Putamen (tissue), 1 donor: ENCODE measurements at regions not wholly inside any gene's neighbourhood (a gene's known extent, or its start where the extent isn't known, plus 50 kb on each side); places are given as distances from the start of the nearest gene placed in this dataset.

Experiments used
- DNase-seq: peaks from one replicate; pipeline ENCODE4 v3.0.0-alpha.2; 2016; ENCODE audit warnings: low spot score

- no peak for DNase-seq
These were observed 262.6 kb upstream of the TPM1 start for GRCh38 chr15:62779899-62780298.

GRCh38 chr15:62781081-62781497, 261.5 kb upstream of the TPM1 start:
- no peak for DNase-seq

GRCh38 chr15:62782071-62782841, 260.3 kb upstream of the TPM1 start:
- DNase-seq, result peak; percentile 78

- no peak for DNase-seq
These were observed 259.7 kb upstream of the TPM1 start for GRCh38 chr15:62782896-62783295.

- no peak for DNase-seq
These were observed 259.1 kb upstream of the TPM1 start for GRCh38 chr15:62783303-62783957.

GRCh38 chr15:62785881-62786828, 256.4 kb upstream of the TPM1 start:
- DNase-seq, result no peak

GRCh38 chr15:62787401-62787800, 255.1 kb upstream of the TPM1 start:
- no peak for DNase-seq

- no peak for DNase-seq
These were observed 254.3 kb upstream of the TPM1 start for GRCh38 chr15:62788224-62788623.

GRCh38 chr15:62790546-62790945, 252.0 kb upstream of the TPM1 start:
- no peak for DNase-seq

GRCh38 chr15:62791694-62792093, 250.9 kb upstream of the TPM1 start:
- no peak for DNase-seq

GRCh38 chr15:62792986-62793751, 249.4 kb upstream of the TPM1 start:
- DNase-seq, result no peak

GRCh38 chr15:62793752-62794144, 248.8 kb upstream of the TPM1 start:
- DNase-seq, result no peak

GRCh38 chr15:62795171-62795570, 247.4 kb upstream of the TPM1 start:
- no peak for DNase-seq

- no peak for DNase-seq
These were observed 246.5 kb upstream of the TPM1 start for GRCh38 chr15:62795700-62796695.

GRCh38 chr15:62797171-62797570, 245.4 kb upstream of the TPM1 start:
- no peak for DNase-seq

GRCh38 chr15:62798536-62798935, 244.0 kb upstream of the TPM1 start:
- no peak for DNase-seq

GRCh38 chr15:62799037-62799436, 243.5 kb upstream of the TPM1 start:
- DNase-seq, result no peak

- no peak for DNase-seq
These were observed 242.6 kb upstream of the TPM1 start for GRCh38 chr15:62799919-62800318.

GRCh38 chr15:62802612-62803011, 239.9 kb upstream of the TPM1 start:
- DNase-seq, result peak; percentile 34

GRCh38 chr15:62803856-62804400, 238.6 kb upstream of the TPM1 start:
- no peak for DNase-seq
